Thoracic aorta (tissue), 2 donors: ENCODE measurements at regions not wholly inside any gene's neighbourhood (a gene's known extent, or its start where the extent isn't known, plus 50 kb on each side); places are given as distances from the start of the nearest gene placed in this dataset.
"Not testable (repeated sequence)": the region's sequence is repeated elsewhere in the genome, so short reads cannot be mapped to it uniquely, and the experiment has no call there.

ENCODE experiments used
- ATAC-seq: fragments of 150-250 bp; one replicate; pipeline ENCODE4 v1.8.0; 2017; ENCODE audit warnings: low read depth; ENCODE audit not compliant: insufficient number of reproducible peaks, low FRiP score
- DNase-seq: peaks from one replicate; pipeline ENCODE4 v3.0.0-alpha.2; 2020; ENCODE audit warnings: low spot score
- H3K27ac ChIP-seq, 2 donors: fragments of 200-600 bp; sonication (generic); 1 replicate in 1 of 2; 2 replicates in 1 of 2; pipeline ENCODE4 v1.5.1; 2016; ENCODE audit warnings: mild to moderate bottlenecking in 2 of 2, moderate library complexity in 2 of 2
- H3K27me3 ChIP-seq: fragments of 200-600 bp; sonication (generic); replicated peaks from 2 replicates; pipeline ENCODE4 v1.6.0; 2016; ENCODE audit warnings: mild to moderate bottlenecking; ENCODE audit not compliant: insufficient read depth
- H3K36me3 ChIP-seq: fragments of 200-600 bp; sonication (generic); one replicate; pipeline ENCODE4 v1.5.1; 2016
- H3K4me1 ChIP-seq, 2 donors: fragments of 200-600 bp; sonication (generic); 1 replicate in 1 of 2; 2 replicates in 1 of 2; pipeline versions ENCODE4 v1.5.1 to v1.6.0; 2016; ENCODE audit warnings: low read depth in 2 of 2, mild to moderate bottlenecking in 1 of 2; ENCODE audit not compliant: control insufficient read depth in 1 of 2
- H3K4me3 ChIP-seq: fragments of 200-600 bp; sonication (generic); 2 replicates; pipeline ENCODE4 v1.5.1; 2016; ENCODE audit warnings: mild to moderate bottlenecking
- H3K9me3 ChIP-seq: fragments of 200-600 bp; sonication (generic); 2 replicates; pipeline ENCODE4 v1.5.1; 2016
- TF ChIP-seq, protein P1 (sequence below): fragments of 200-600 bp; sonication (generic); IDR thresholded peaks from one replicate; pipeline ENCODE4 v1.5.1; 2019; ENCODE audit warnings: antibody characterized with exemption

DNA sequence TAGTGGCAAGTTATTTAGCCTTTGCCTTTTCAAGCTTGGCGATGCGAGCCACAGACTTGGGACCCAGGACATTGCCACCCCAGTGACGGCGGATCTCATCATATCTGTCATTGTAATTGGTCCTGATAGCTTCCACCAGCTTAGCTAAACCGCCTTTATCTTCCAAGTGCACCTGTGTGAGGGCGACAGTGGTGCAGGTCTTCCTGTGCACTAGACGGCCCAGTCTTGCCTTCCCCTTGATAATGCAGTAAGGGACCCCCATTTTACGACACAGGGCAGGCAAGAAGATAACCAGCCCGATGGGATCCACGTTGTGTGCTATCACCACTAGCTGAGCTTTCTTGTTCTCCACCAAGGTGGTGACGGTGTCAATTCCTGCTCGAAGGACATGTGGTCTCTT is 99.6 kb upstream of the ITGB1 start:
- H3K4me3 ChIP-seq: no peak overlapping the region
- ATAC-seq (no peak), DNase-seq (no peak)
- H3K4me1 ChIP-seq: no peaks in the 10 kb centered on the region
- TF ChIP-seq, protein P1, sequence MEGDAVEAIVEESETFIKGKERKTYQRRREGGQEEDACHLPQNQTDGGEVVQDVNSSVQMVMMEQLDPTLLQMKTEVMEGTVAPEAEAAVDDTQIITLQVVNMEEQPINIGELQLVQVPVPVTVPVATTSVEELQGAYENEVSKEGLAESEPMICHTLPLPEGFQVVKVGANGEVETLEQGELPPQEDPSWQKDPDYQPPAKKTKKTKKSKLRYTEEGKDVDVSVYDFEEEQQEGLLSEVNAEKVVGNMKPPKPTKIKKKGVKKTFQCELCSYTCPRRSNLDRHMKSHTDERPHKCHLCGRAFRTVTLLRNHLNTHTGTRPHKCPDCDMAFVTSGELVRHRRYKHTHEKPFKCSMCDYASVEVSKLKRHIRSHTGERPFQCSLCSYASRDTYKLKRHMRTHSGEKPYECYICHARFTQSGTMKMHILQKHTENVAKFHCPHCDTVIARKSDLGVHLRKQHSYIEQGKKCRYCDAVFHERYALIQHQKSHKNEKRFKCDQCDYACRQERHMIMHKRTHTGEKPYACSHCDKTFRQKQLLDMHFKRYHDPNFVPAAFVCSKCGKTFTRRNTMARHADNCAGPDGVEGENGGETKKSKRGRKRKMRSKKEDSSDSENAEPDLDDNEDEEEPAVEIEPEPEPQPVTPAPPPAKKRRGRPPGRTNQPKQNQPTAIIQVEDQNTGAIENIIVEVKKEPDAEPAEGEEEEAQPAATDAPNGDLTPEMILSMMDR: no peak
- H3K27ac ChIP-seq: no peak overlapping the region
- H3K9me3 ChIP-seq: no peaks in the 10 kb centered on the region
- H3K36me3 ChIP-seq: no peaks in the 10 kb centered on the region
- no peaks in the 10 kb centered on the region for H3K27me3 ChIP-seq

- Histone ChIP-seq H3K27me3 (no peaks in the 10 kb centered on the region), H3K9me3 (no peaks in the 10 kb centered on the region), H3K4me1 (no peaks in the 10 kb centered on the region), H3K4me3 (no peak overlapping the region), H3K27ac (no peak overlapping the region), H3K36me3 (no peaks in the 10 kb centered on the region)
- TF ChIP-seq, protein P1: no peak
- DNase-seq: no peak
- no peak for ATAC-seq
These were observed 99.0 kb upstream of the ITGB1 start for GRCh38 chr10:33056828-33057596.

GRCh38 chr10:33055625-33056024 is 97.6 kb upstream of the ITGB1 start:
- Histone ChIP-seq H3K27me3 (no peaks in the 10 kb centered on the region), H3K9me3 (no peaks in the 10 kb centered on the region), H3K4me3 (no peak overlapping the region), H3K27ac (no peak overlapping the region), H3K36me3 (no peaks in the 10 kb centered on the region), H3K4me1 (no peaks in the 10 kb centered on the region)
- ATAC-seq: no peak
- no peak for DNase-seq
- TF ChIP-seq, protein P1: no peak

- DNase-seq (no peak), ATAC-seq (no peak)
- H3K9me3 ChIP-seq: no peaks in the 10 kb centered on the region
- no peaks in the 10 kb centered on the region for H3K4me1 ChIP-seq
- H3K4me3 ChIP-seq: no peak overlapping the region
- H3K27ac ChIP-seq: no peak overlapping the region
- H3K27me3 ChIP-seq: no peaks in the 10 kb centered on the region
- TF ChIP-seq, protein P1: no peak
- H3K36me3 ChIP-seq: no peaks in the 10 kb centered on the region
These were observed 95.1 kb upstream of the ITGB1 start for GRCh38 chr10:33052915-33053810.

GRCh38 chr10:33052263-33052875 is 94.3 kb upstream of the ITGB1 start:
- no peaks in the 10 kb centered on the region for H3K27me3 ChIP-seq
- no peak overlapping the region for H3K27ac ChIP-seq
- no peaks in the 10 kb centered on the region for H3K4me1 ChIP-seq
- H3K9me3 ChIP-seq: no peaks in the 10 kb centered on the region
- DNase-seq (no peak), ATAC-seq (no peak)
- no peak overlapping the region for H3K4me3 ChIP-seq
- TF ChIP-seq, protein P1: no peak
- no peaks in the 10 kb centered on the region for H3K36me3 ChIP-seq

GRCh38 chr10:33049963-33050920 is 92.2 kb upstream of the ITGB1 start:
- H3K4me3 ChIP-seq, H3K9me3 ChIP-seq, ATAC-seq, H3K27me3 ChIP-seq, DNase-seq, H3K27ac ChIP-seq, H3K36me3 ChIP-seq, H3K4me1 ChIP-seq: not testable (repeated sequence)
